Neural cell (in vitro differentiated cells): ENCODE measurements at regions not wholly inside any gene's neighbourhood (a gene's known extent, or its start where the extent isn't known, plus 50 kb on each side); places are given as distances from the start of the nearest gene placed in this dataset.

Experiments used
- H2AFZ ChIP-seq: fragments of 200-600, 300-800 bp; sonication (generic), shearing (Covaris generic); 2 replicates; pipeline ENCODE4 v1.6.0; 2014; ENCODE audit warnings: low read depth, mild to moderate bottlenecking, antibody characterized with exemption, low read length, moderate library complexity
- H3F3A ChIP-seq: fragments of 200-600 bp; shearing (Covaris generic); 2 replicates; pipeline ENCODE4 v1.6.1; 2016; ENCODE audit warnings: mild to moderate bottlenecking, moderate library complexity, mixed read lengths, antibody characterized with exemption, low read length; ENCODE audit not compliant: insufficient read depth, poor library complexity, severe bottlenecking
- H3K27ac ChIP-seq: fragments of 200-600, 300-800 bp; sonication (generic), shearing (Covaris generic); 2 replicates; pipeline ENCODE4 v1.5.1; 2014; ENCODE audit warnings: mild to moderate bottlenecking, low read length, moderate library complexity
- H3K27me3 ChIP-seq: fragments of 300-800, 200-600 bp; sonication (generic), shearing (Covaris generic); 2 replicates; pipeline ENCODE4 v1.6.0; 2014; ENCODE audit warnings: mild to moderate bottlenecking, low read depth, low read length, moderate library complexity; ENCODE audit not compliant: insufficient read depth
- H3K36me3 ChIP-seq: fragments of 300-800, 200-600 bp; sonication (generic), shearing (Covaris generic); 2 replicates; pipeline ENCODE4 v1.5.1; 2014; ENCODE audit warnings: mild to moderate bottlenecking, antibody characterized with exemption, low read length, moderate library complexity; ENCODE audit not compliant: insufficient read depth
- H3K4me2 ChIP-seq: fragments of 300-800, 200-600 bp; sonication (generic), shearing (Covaris generic); 2 replicates; pipeline ENCODE4 v1.6.0; 2014; ENCODE audit warnings: mild to moderate bottlenecking, low read length
- H3K4me3 ChIP-seq: fragments of 300-800, 200-600 bp; sonication (generic), shearing (Covaris generic); 2 replicates; pipeline ENCODE4 v1.5.1; 2014; ENCODE audit warnings: mild to moderate bottlenecking, low read length, moderate library complexity
- H3K79me2 ChIP-seq: fragments of 200-600 bp; shearing (Covaris generic); replicated peaks from 2 replicates; pipeline ENCODE4 v1.6.0; 2014; ENCODE audit warnings: mild to moderate bottlenecking, low read length, moderate library complexity; ENCODE audit not compliant: insufficient read depth
- H3K9ac ChIP-seq: fragments of 300-800, 200-600 bp; sonication (generic), shearing (Covaris generic); 2 replicates; pipeline ENCODE4 v1.6.1; 2016; ENCODE audit warnings: mild to moderate bottlenecking, low read length, mixed read lengths
- H3K9me2 ChIP-seq: fragments of 200-600 bp; shearing (Covaris generic); 2 replicates; pipeline ENCODE4 v1.6.1; 2016; ENCODE audit warnings: mild to moderate bottlenecking, low read length, mixed read lengths; ENCODE audit not compliant: insufficient read depth
- H3K9me3 ChIP-seq: fragments of 200-600, 300-800 bp; sonication (generic), shearing (Covaris generic); 2 replicates; pipeline ENCODE4 v1.6.1; 2016; ENCODE audit warnings: mild to moderate bottlenecking, mixed run types, low read length, moderate library complexity, mixed read lengths
- H4K20me1 ChIP-seq: fragments of 200-600 bp; shearing (Covaris generic); 2 replicates; pipeline ENCODE4 v1.6.1; 2016; ENCODE audit warnings: mild to moderate bottlenecking, mixed run types; ENCODE audit not compliant: insufficient read depth
- EP300 ChIP-seq: fragments of 450-650 bp; conservative IDR thresholded peaks from 2 replicates; pipeline ENCODE4 v1.6.1; 2014; ENCODE audit warnings: antibody characterized with exemption, mild to moderate bottlenecking, moderate library complexity; ENCODE audit not compliant: poor library complexity, severe bottlenecking
- EZH2 ChIP-seq: fragments of 200-600, 300-800 bp; shearing (Covaris generic), sonication (generic); IDR thresholded peaks from 2 replicates; pipeline ENCODE4 v1.6.1; 2014; ENCODE audit warnings: antibody characterized with exemption, low read length, borderline replicate concordance, mild to moderate bottlenecking; ENCODE audit not compliant: insufficient read depth, poor library complexity, severe bottlenecking
- MXI1 ChIP-seq: fragments of 450-650 bp; conservative IDR thresholded peaks from 2 replicates; pipeline ENCODE4 v1.6.1; 2014; ENCODE audit warnings: antibody characterized with exemption, mild to moderate bottlenecking; ENCODE audit not compliant: poor library complexity, severe bottlenecking
- POLR2AphosphoS5 ChIP-seq: IDR thresholded peaks from 2 replicates; pipeline ENCODE4 v1.6.1; 2012
- RAD21 ChIP-seq: fragments of 450-650 bp; conservative IDR thresholded peaks from 2 replicates; pipeline ENCODE4 v1.6.1; 2014; ENCODE audit warnings: antibody characterized with exemption, mild to moderate bottlenecking, moderate library complexity
- REST ChIP-seq: IDR thresholded peaks from 2 replicates; pipeline ENCODE4 v1.6.1; 2012; ENCODE audit warnings: borderline replicate concordance
- SMC3 ChIP-seq: fragments of 450-650 bp; conservative IDR thresholded peaks from 2 replicates; pipeline ENCODE4 v1.6.1; 2014; ENCODE audit warnings: antibody characterized with exemption, mild to moderate bottlenecking, moderate library complexity; ENCODE audit not compliant: poor library complexity
- TAF1 ChIP-seq: IDR thresholded peaks from 2 replicates; pipeline ENCODE4 v1.6.1; 2012; ENCODE audit warnings: low read depth
- TF ChIP-seq, protein P1 (sequence below): fragments of 450-650 bp; IDR thresholded peaks from 2 replicates; pipeline ENCODE4 v1.5.1; 2014; ENCODE audit warnings: antibody characterized with exemption, mild to moderate bottlenecking, moderate library complexity; ENCODE audit not compliant: poor library complexity, severe bottlenecking

GRCh38 chr19:31913103-31913661, 432.2 kb upstream of the ZNF507 start:
- Histone ChIP-seq H3K27me3 (no peaks in the 10 kb centered on the region), H3K9ac (no peak overlapping the region), H3K9me3 (no peaks in the 10 kb centered on the region), H3F3A (no peaks in the 10 kb centered on the region), H3K27ac (no peak overlapping the region), H3K9me2 (no peaks in the 10 kb centered on the region), H3K4me2 (no peak overlapping the region), H2AFZ (no peak overlapping the region), H3K79me2 (no peaks in the 10 kb centered on the region), H4K20me1 (no peaks in the 10 kb centered on the region), H3K36me3 (no peaks in the 10 kb centered on the region), H3K4me3 (no peak overlapping the region)
- no peak for TF ChIP-seq EZH2
- no peak for TF ChIP-seq SMC3
- TF ChIP-seq MXI1 = no peak
- TF ChIP-seq EP300 = no peak
- TF ChIP-seq TAF1 = no peak
- TF ChIP-seq POLR2AphosphoS5 = no peak
- no peak for TF ChIP-seq RAD21
- TF ChIP-seq, protein P1, sequence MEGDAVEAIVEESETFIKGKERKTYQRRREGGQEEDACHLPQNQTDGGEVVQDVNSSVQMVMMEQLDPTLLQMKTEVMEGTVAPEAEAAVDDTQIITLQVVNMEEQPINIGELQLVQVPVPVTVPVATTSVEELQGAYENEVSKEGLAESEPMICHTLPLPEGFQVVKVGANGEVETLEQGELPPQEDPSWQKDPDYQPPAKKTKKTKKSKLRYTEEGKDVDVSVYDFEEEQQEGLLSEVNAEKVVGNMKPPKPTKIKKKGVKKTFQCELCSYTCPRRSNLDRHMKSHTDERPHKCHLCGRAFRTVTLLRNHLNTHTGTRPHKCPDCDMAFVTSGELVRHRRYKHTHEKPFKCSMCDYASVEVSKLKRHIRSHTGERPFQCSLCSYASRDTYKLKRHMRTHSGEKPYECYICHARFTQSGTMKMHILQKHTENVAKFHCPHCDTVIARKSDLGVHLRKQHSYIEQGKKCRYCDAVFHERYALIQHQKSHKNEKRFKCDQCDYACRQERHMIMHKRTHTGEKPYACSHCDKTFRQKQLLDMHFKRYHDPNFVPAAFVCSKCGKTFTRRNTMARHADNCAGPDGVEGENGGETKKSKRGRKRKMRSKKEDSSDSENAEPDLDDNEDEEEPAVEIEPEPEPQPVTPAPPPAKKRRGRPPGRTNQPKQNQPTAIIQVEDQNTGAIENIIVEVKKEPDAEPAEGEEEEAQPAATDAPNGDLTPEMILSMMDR = no peak
- no peak for TF ChIP-seq REST

DNA sequence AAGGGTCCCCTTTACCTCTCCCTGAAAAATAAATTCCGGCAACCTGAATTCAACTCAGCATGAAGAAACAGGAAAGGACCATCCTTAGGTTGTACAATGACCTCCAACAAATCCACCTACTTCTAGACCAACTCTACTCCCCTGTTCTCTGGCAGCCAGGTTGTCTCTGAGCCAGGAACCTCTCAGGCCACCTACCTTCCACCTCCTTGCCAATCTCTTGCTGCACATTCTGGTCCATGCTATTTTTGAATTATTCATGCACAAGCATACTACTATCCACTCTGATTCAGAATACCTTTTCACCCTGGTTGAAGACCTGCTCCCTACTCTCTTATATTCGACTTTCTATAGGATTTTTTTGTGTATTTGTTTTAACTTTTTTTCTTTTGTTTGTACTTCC, 415.0 kb upstream of the ZNF507 start:
- Histone ChIP-seq H3K27me3 (no peaks in the 10 kb centered on the region), H3K79me2 (no peaks in the 10 kb centered on the region), H3K4me2 (no peak overlapping the region), H3K36me3 (no peaks in the 10 kb centered on the region), H2AFZ (no peak overlapping the region), H3K9ac (no peak overlapping the region), H3K9me2 (no peaks in the 10 kb centered on the region), H3K4me3 (no peak overlapping the region), H3K27ac (no peak overlapping the region), H3F3A (no peaks in the 10 kb centered on the region), H3K9me3 (no peaks in the 10 kb centered on the region), H4K20me1 (no peaks in the 10 kb centered on the region)
- TF ChIP-seq RAD21 (no peak), EP300 (no peak), MXI1 (no peak), EZH2 (no peak), TAF1 (no peak), SMC3 (no peak), POLR2AphosphoS5 (no peak), REST (no peak)
- TF ChIP-seq, protein P1 = no peak
